ENCODE measurements at regions not wholly inside any gene's neighbourhood (a gene's known extent, or its start where the extent isn't known, plus 50 kb on each side); places are given as distances from the start of the nearest gene placed in this dataset.
"Not testable (repeated sequence)": the region's sequence is repeated elsewhere in the genome, so short reads cannot be mapped to it uniquely, and the experiment has no call there.

- intact Hi-C loops (cut with micrococcal nuclease; ENCODE audit: unreplicated experiment) (no loop called here), in situ Hi-C loops (cut with HindIII; ENCODE audit: low pct_unique_long_range_greater_than_20kb, low sequenced_read_pairs) (no loop called here)
- POLR2A ChIA-PET = no interaction called here
- no peak for DNase-seq (ENCODE audit: low read depth, low spot score)
- ATAC-seq = no peak
- H3K27ac ChIP-seq (ENCODE audit: low read length) = no peak overlapping the region
- no peaks in the 10 kb centered on the region for H3K27me3 ChIP-seq (ENCODE audit: control insufficient read depth, insufficient read depth, low read length)
- no peaks in the 10 kb centered on the region for H3K4me1 ChIP-seq (ENCODE audit: control insufficient read depth, insufficient read depth, low read length)
- no peaks in the 10 kb centered on the region for H3K9me3 ChIP-seq (ENCODE audit: control insufficient read depth, insufficient read depth, low read depth, low read length)
- H3K4me3 ChIP-seq (ENCODE audit: low read depth in 2 of 2, low read length in 2 of 2) = no peak overlapping the region
- CTCF ChIA-PET = no interaction called here
- no TSS peak for BruUV-seq (replicated peaks)
- TF ChIP-seq POLR2AphosphoS5 (IDR thresholded peaks at IDR 0.05; ENCODE audit: low read depth, low read length) (no peak), SIN3A (IDR thresholded peaks at IDR 0.05; ENCODE audit: borderline replicate concordance, insufficient read depth, low read depth, low read length) (no peak), CTCF (IDR thresholded peaks at IDR 0.05) (no peak), TCF7L2 (IDR thresholded peaks at IDR 0.05; ENCODE audit: low read depth, low read length) (no peak)
- TF ChIP-seq, protein P1, sequence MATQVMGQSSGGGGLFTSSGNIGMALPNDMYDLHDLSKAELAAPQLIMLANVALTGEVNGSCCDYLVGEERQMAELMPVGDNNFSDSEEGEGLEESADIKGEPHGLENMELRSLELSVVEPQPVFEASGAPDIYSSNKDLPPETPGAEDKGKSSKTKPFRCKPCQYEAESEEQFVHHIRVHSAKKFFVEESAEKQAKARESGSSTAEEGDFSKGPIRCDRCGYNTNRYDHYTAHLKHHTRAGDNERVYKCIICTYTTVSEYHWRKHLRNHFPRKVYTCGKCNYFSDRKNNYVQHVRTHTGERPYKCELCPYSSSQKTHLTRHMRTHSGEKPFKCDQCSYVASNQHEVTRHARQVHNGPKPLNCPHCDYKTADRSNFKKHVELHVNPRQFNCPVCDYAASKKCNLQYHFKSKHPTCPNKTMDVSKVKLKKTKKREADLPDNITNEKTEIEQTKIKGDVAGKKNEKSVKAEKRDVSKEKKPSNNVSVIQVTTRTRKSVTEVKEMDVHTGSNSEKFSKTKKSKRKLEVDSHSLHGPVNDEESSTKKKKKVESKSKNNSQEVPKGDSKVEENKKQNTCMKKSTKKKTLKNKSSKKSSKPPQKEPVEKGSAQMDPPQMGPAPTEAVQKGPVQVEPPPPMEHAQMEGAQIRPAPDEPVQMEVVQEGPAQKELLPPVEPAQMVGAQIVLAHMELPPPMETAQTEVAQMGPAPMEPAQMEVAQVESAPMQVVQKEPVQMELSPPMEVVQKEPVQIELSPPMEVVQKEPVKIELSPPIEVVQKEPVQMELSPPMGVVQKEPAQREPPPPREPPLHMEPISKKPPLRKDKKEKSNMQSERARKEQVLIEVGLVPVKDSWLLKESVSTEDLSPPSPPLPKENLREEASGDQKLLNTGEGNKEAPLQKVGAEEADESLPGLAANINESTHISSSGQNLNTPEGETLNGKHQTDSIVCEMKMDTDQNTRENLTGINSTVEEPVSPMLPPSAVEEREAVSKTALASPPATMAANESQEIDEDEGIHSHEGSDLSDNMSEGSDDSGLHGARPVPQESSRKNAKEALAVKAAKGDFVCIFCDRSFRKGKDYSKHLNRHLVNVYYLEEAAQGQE (IDR thresholded peaks at IDR 0.05; ENCODE audit: insufficient read depth in 1 of 2, low read depth in 2 of 2, low read length in 1 of 2) = no peak
- H3K36me3 ChIP-seq (ENCODE audit: control insufficient read depth, insufficient read depth, low read length) = no peaks in the 10 kb centered on the region
Observed at GRCh38 chr9:104319685-104320084, 184.4 kb upstream of the OR13F1 start.

DNA sequence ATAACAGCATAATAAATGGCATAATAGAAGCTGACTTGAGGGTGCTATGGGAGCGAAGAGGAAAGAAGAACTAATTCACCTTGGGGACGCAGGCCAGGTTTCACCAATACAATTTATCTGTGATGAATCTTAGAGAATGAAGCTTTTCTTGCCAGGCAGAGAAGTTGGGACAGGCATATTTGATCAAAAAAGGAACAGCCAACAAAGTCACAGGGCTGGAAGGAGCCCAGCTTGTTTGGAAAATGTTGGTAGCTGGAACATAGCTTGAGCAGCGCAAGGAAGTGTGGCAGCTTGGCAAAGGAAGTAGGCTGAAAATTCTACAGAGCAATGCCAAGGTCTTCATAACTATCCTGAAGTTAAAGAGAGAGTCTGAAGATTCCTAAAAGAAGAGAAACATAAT is 181.5 kb upstream of the OR13F1 start:
- ATAC-seq (no peak), DNase-seq (ENCODE audit: low read depth, low spot score) (no peak)
- H3K36me3 ChIP-seq (ENCODE audit: control insufficient read depth, insufficient read depth, low read length) = no peaks in the 10 kb centered on the region
- H3K27me3 ChIP-seq (ENCODE audit: control insufficient read depth, insufficient read depth, low read length) = no peaks in the 10 kb centered on the region
- no peaks in the 10 kb centered on the region for H3K9me3 ChIP-seq (ENCODE audit: control insufficient read depth, insufficient read depth, low read depth, low read length)
- CTCF ChIA-PET = no interaction called here
- BruUV-seq (replicated peaks) = no TSS peak
- TF ChIP-seq, protein P1 (IDR thresholded peaks at IDR 0.05; ENCODE audit: insufficient read depth in 1 of 2, low read depth in 2 of 2, low read length in 1 of 2) = no peak
- no peak for TF ChIP-seq CTCF (IDR thresholded peaks at IDR 0.05)
- TF ChIP-seq POLR2AphosphoS5 (IDR thresholded peaks at IDR 0.05; ENCODE audit: low read depth, low read length) = no peak
- no peak for TF ChIP-seq TCF7L2 (IDR thresholded peaks at IDR 0.05; ENCODE audit: low read depth, low read length)
- no peak for TF ChIP-seq SIN3A (IDR thresholded peaks at IDR 0.05; ENCODE audit: borderline replicate concordance, insufficient read depth, low read depth, low read length)
- POLR2A ChIA-PET = no interaction called here
- in situ Hi-C loops (cut with HindIII; ENCODE audit: low pct_unique_long_range_greater_than_20kb, low sequenced_read_pairs) (no loop called here), intact Hi-C loops (cut with micrococcal nuclease; ENCODE audit: unreplicated experiment) (no loop called here)
- H3K27ac ChIP-seq (ENCODE audit: low read length) = no peak overlapping the region
- no peaks in the 10 kb centered on the region for H3K4me1 ChIP-seq (ENCODE audit: control insufficient read depth, insufficient read depth, low read length)
- H3K4me3 ChIP-seq (ENCODE audit: low read depth in 2 of 2, low read length in 2 of 2) = no peak overlapping the region

DNA sequence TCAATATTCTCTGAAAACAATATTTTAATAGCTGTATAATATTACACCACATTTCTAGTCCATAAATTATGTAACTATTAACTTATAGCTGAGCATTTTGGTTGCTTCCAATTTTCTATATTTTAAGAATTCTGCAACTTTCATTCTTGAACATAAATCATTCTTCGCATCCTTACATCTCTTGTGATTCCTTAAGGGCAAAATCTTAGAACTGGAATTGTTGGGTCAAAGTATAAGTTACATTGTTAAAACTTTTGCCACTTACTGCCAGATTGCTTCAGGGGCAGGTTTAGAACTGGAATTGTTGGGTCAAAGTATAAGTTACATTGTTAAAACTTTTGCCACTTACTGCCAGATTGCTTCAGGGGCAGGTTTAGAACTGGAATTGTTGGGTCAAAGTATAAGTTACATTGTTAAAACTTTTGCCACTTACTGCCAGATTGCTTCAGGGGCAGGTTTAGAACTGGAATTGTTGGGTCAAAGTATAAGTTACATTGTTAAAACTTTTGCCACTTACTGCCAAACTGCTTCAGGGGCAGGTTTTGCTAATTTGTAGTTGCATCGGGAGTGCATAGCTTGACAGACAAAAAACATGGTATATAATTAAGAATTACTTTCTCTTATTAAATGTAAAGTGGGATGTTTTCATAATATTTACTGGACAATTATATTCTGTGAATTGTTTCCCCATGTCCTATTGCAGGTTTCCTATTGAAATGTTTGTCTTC is 179.9 kb upstream of the OR13F1 start:
- intact Hi-C loops (cut with micrococcal nuclease; ENCODE audit: unreplicated experiment); CTCF ChIA-PET; DNase-seq (ENCODE audit: low read depth, low spot score); BruUV-seq (replicated peaks); in situ Hi-C loops (cut with HindIII; ENCODE audit: low pct_unique_long_range_greater_than_20kb, low sequenced_read_pairs); H3K36me3 ChIP-seq (ENCODE audit: control insufficient read depth, insufficient read depth, low read length); H3K4me1 ChIP-seq (ENCODE audit: control insufficient read depth, insufficient read depth, low read length); H3K27ac ChIP-seq (ENCODE audit: low read length); POLR2A ChIA-PET; H3K4me3 ChIP-seq (ENCODE audit: low read depth in 2 of 2, low read length in 2 of 2); ATAC-seq; H3K27me3 ChIP-seq (ENCODE audit: control insufficient read depth, insufficient read depth, low read length); H3K9me3 ChIP-seq (ENCODE audit: control insufficient read depth, insufficient read depth, low read depth, low read length): not testable (repeated sequence)

All from Panc1 (cell line).